WTC11 (cell line): ENCODE measurements at regions not wholly inside any gene's neighbourhood (a gene's known extent, or its start where the extent isn't known, plus 50 kb on each side); places are given as distances from the start of the nearest gene placed in this dataset.

Experiments used
- ATAC-seq: fragments of 200-7000 bp; cut with Tn5 transposase; 2 replicates; pipeline ENCODE4 v1.10.0; 2021; ENCODE audit warnings: mild to moderate bottlenecking, moderate library complexity
- CTCF ChIA-PET: fragments of 300-600 bp; sonication (Branson Sonifier 250); formaldehyde crosslinking; loops from one replicate; lab custom pipeline; 2021; ENCODE audit warnings: antibody characterized with exemption; lab: Charles Lee
- POLR2A ChIA-PET: fragments of 350-600 bp; sonication (Branson Sonifier 250); formaldehyde crosslinking; loops from one replicate; lab custom pipeline; 2021; ENCODE audit warnings: antibody characterized with exemption; lab: Charles Lee
- DNase-seq: peaks from one replicate; pipeline ENCODE4 v3.0.0; 2021; ENCODE audit warnings: low spot score
- H3K27ac Mint-ChIP-seq: 2 replicates; pipeline ENCODE4 v1.8.0; 2021; ENCODE audit warnings: mixed read lengths
- H3K27me3 Mint-ChIP-seq: 2 replicates; pipeline ENCODE4 v1.8.0; 2021; ENCODE audit warnings: low read depth, mild to moderate bottlenecking, moderate library complexity, mixed read lengths
- H3K36me3 Mint-ChIP-seq: 2 replicates; pipeline ENCODE4 v1.8.0; 2021; ENCODE audit warnings: mixed read lengths
- H3K4me1 Mint-ChIP-seq: 2 replicates; pipeline ENCODE4 v1.8.0; 2022; ENCODE audit warnings: mixed read lengths
- H3K4me3 Mint-ChIP-seq: 2 replicates; pipeline ENCODE4 v1.8.0; 2021; ENCODE audit warnings: mild to moderate bottlenecking, moderate library complexity, mixed read lengths
- H3K9me3 Mint-ChIP-seq: 2 replicates; pipeline ENCODE4 v1.8.0; 2021; ENCODE audit warnings: mixed read lengths
- CREB1 ChIP-seq: sonication (generic); formaldehyde crosslinking; IDR thresholded peaks from 2 replicates; pipeline ENCODE4 v1.8.0; 2023; ENCODE audit warnings: mild to moderate bottlenecking, missing genetic modification reagents
- EMX1 ChIP-seq: fragments of 250-450 bp; sonication (Bioruptor Pico); IDR thresholded peaks from 2 replicates; pipeline ENCODE4 v1.8.0; 2021; ENCODE audit warnings: mild to moderate bottlenecking
- ESRRA ChIP-seq: sonication (generic); formaldehyde crosslinking; IDR thresholded peaks from 2 replicates; pipeline ENCODE4 v1.8.1; 2022; ENCODE audit warnings: mild to moderate bottlenecking, missing genetic modification reagents, borderline replicate concordance
- HMGA2 ChIP-seq: fragments of 250-450 bp; sonication (Bioruptor Pico); IDR thresholded peaks from 2 replicates; pipeline ENCODE4 v1.4.0; 2021; ENCODE audit warnings: mild to moderate bottlenecking, moderate library complexity
- IRF2 ChIP-seq: sonication (generic); formaldehyde crosslinking; IDR thresholded peaks from 2 replicates; pipeline ENCODE4 v1.8.0; 2022; ENCODE audit warnings: low read depth, missing genetic modification reagents, borderline replicate concordance
- MXD4 ChIP-seq: fragments of 250-450 bp; sonication (Bioruptor Pico); IDR thresholded peaks from 2 replicates; pipeline ENCODE4 v1.8.0; 2021; ENCODE audit warnings: mild to moderate bottlenecking, moderate library complexity, borderline replicate concordance
- NFATC4 ChIP-seq: fragments of 250-450 bp; sonication (Bioruptor Pico); IDR thresholded peaks from 2 replicates; pipeline ENCODE4 v1.9.0; 2021; ENCODE audit warnings: mild to moderate bottlenecking
- NFYB ChIP-seq: sonication (generic); formaldehyde crosslinking; conservative IDR thresholded peaks from 2 replicates; pipeline ENCODE4 v1.8.0; 2022; ENCODE audit warnings: low read depth, missing genetic modification reagents
- NR2C2 ChIP-seq: sonication (generic); formaldehyde crosslinking; IDR thresholded peaks from 2 replicates; pipeline ENCODE4 v1.8.0; 2022; ENCODE audit warnings: mild to moderate bottlenecking, missing genetic modification reagents
- NR3C1 ChIP-seq: sonication (generic); formaldehyde crosslinking; conservative IDR thresholded peaks from 2 replicates; pipeline ENCODE4 v1.8.1; 2023; ENCODE audit warnings: low read depth, mild to moderate bottlenecking, missing genetic modification reagents
- OVOL2 ChIP-seq: fragments of 250-450 bp; sonication (Bioruptor Pico); IDR thresholded peaks from 2 replicates; pipeline ENCODE4 v1.9.0; 2021; ENCODE audit warnings: mild to moderate bottlenecking, borderline replicate concordance
- SMAD4 ChIP-seq: sonication (generic); formaldehyde crosslinking; IDR thresholded peaks from 2 replicates; pipeline ENCODE4 v1.8.0; 2022; ENCODE audit warnings: mild to moderate bottlenecking, missing genetic modification reagents
- TEAD4 ChIP-seq: sonication (generic); formaldehyde crosslinking; IDR thresholded peaks from 2 replicates; pipeline ENCODE4 v1.8.0; 2022; ENCODE audit warnings: mild to moderate bottlenecking, missing genetic modification reagents
- TP53 ChIP-seq: sonication (generic); formaldehyde crosslinking; IDR thresholded peaks from 2 replicates; pipeline ENCODE4 v1.8.1; 2023; ENCODE audit warnings: mild to moderate bottlenecking, missing genetic modification reagents
- ZMAT4 ChIP-seq: fragments of 250-450 bp; sonication (Bioruptor Pico); IDR thresholded peaks from 2 replicates; pipeline ENCODE4 v1.9.0; 2021; ENCODE audit warnings: mild to moderate bottlenecking
- ZNF416 ChIP-seq: fragments of 250-450 bp; sonication (Bioruptor Pico); IDR thresholded peaks from 2 replicates; pipeline ENCODE4 v1.9.0; 2021; ENCODE audit warnings: mild to moderate bottlenecking, inconsistent platforms
- ZNF671 ChIP-seq: fragments of 250-450 bp; sonication (Bioruptor Pico); IDR thresholded peaks from 2 replicates; pipeline ENCODE4 v1.8.0; 2021; ENCODE audit warnings: mild to moderate bottlenecking
- TF ChIP-seq, protein P1 (sequence below): sonication (generic); formaldehyde crosslinking; IDR thresholded peaks from 2 replicates; pipeline ENCODE4 v1.8.0; 2023; ENCODE audit warnings: mild to moderate bottlenecking, missing genetic modification reagents
- TF ChIP-seq, protein P2 (sequence below): sonication (generic); formaldehyde crosslinking; IDR thresholded peaks from 2 replicates; pipeline ENCODE4 v1.8.0; 2022; ENCODE audit warnings: missing genetic modification reagents

DNA sequence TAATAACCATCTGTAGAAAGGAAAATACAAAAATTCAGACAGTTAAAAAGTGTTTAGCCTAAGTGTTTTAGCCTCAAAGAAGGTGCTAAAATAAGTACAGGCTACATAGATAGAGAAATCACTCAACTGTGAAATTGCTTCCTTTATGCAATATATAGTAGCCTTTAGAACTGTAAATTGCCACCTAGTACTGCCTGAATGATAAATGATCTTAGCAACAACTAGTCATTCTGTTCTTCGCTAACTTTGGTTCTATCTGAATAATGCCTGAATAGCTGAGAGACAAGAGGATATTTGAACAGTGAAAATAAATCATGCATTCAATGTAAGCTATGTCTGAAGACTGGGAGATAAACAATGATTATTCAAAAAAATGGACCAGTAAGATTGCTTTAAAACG is 603.3 kb upstream of the PTCHD4 start:
- TF ChIP-seq, protein P1, sequence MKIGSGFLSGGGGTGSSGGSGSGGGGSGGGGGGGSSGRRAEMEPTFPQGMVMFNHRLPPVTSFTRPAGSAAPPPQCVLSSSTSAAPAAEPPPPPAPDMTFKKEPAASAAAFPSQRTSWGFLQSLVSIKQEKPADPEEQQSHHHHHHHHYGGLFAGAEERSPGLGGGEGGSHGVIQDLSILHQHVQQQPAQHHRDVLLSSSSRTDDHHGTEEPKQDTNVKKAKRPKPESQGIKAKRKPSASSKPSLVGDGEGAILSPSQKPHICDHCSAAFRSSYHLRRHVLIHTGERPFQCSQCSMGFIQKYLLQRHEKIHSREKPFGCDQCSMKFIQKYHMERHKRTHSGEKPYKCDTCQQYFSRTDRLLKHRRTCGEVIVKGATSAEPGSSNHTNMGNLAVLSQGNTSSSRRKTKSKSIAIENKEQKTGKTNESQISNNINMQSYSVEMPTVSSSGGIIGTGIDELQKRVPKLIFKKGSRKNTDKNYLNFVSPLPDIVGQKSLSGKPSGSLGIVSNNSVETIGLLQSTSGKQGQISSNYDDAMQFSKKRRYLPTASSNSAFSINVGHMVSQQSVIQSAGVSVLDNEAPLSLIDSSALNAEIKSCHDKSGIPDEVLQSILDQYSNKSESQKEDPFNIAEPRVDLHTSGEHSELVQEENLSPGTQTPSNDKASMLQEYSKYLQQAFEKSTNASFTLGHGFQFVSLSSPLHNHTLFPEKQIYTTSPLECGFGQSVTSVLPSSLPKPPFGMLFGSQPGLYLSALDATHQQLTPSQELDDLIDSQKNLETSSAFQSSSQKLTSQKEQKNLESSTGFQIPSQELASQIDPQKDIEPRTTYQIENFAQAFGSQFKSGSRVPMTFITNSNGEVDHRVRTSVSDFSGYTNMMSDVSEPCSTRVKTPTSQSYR, result no peak
- TF ChIP-seq CREB1 (CRISPR knock-in tag) (no peak), NFYB (CRISPR knock-in tag) (no peak), ZNF671 (CRISPR knock-in tag) (no peak), EMX1 (no peak), OVOL2 (CRISPR knock-in tag) (no peak), ZMAT4 (no peak), NR3C1 (no peak), SMAD4 (CRISPR knock-in tag) (no peak), TP53 (CRISPR knock-in tag) (no peak), IRF2 (CRISPR knock-in tag) (no peak)
- TF ChIP-seq, protein P2, sequence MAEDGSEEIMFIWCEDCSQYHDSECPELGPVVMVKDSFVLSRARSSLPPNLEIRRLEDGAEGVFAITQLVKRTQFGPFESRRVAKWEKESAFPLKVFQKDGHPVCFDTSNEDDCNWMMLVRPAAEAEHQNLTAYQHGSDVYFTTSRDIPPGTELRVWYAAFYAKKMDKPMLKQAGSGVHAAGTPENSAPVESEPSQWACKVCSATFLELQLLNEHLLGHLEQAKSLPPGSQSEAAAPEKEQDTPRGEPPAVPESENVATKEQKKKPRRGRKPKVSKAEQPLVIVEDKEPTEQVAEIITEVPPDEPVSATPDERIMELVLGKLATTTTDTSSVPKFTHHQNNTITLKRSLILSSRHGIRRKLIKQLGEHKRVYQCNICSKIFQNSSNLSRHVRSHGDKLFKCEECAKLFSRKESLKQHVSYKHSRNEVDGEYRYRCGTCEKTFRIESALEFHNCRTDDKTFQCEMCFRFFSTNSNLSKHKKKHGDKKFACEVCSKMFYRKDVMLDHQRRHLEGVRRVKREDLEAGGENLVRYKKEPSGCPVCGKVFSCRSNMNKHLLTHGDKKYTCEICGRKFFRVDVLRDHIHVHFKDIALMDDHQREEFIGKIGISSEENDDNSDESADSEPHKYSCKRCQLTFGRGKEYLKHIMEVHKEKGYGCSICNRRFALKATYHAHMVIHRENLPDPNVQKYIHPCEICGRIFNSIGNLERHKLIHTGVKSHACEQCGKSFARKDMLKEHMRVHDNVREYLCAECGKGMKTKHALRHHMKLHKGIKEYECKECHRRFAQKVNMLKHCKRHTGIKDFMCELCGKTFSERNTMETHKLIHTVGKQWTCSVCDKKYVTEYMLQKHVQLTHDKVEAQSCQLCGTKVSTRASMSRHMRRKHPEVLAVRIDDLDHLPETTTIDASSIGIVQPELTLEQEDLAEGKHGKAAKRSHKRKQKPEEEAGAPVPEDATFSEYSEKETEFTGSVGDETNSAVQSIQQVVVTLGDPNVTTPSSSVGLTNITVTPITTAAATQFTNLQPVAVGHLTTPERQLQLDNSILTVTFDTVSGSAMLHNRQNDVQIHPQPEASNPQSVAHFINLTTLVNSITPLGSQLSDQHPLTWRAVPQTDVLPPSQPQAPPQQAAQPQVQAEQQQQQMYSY (CRISPR knock-in tag), result no peak
- CTCF ChIA-PET, result no interaction called here

GRCh38 chr6:48713612-48714011 is 602.6 kb upstream of the PTCHD4 start:
- Mint-ChIP-seq H3K4me1 (peaks cover 3% of the 10 kb centered on the region; the same call in 1 of the 2 replicates), H3K27ac (no peak overlapping the region), H3K36me3 (no peaks in the 10 kb centered on the region), H3K4me3 (no peak overlapping the region), H3K9me3 (peaks cover 6% of the 10 kb centered on the region; the same call in 1 of the 2 replicates), H3K27me3 (no peaks in the 10 kb centered on the region)
- ATAC-seq (no peak), DNase-seq (no peak)
- TF ChIP-seq NFATC4, result no peak
- no peak for TF ChIP-seq NR2C2 (CRISPR knock-in tag)
- TF ChIP-seq ESRRA, result no peak
- no peak for TF ChIP-seq ZNF416 (CRISPR knock-in tag)
- no peak for TF ChIP-seq MXD4 (CRISPR knock-in tag)
- ChIA-PET POLR2A (no interaction called here), CTCF (no interaction called here)

More for the DNA sequence above, 603.3 kb upstream of the PTCHD4 start:
- H3K9me3 Mint-ChIP-seq, result peaks cover 6% of the 10 kb centered on the region; the same call in 1 of the 2 replicates
- POLR2A ChIA-PET, result no interaction called here
- no peak for DNase-seq
- H3K4me3 Mint-ChIP-seq, result no peak overlapping the region
- no peaks in the 10 kb centered on the region for H3K27me3 Mint-ChIP-seq
- ATAC-seq, result no peak
- H3K36me3 Mint-ChIP-seq, result no peaks in the 10 kb centered on the region
- H3K4me1 Mint-ChIP-seq, result peaks cover 3% of the 10 kb centered on the region; the same call in 1 of the 2 replicates
- no peak overlapping the region for H3K27ac Mint-ChIP-seq

- H3K36me3 Mint-ChIP-seq, result no peaks in the 10 kb centered on the region
These were observed 595.3 kb upstream of the PTCHD4 start for GRCh38 chr6:48706310-48706709.

More at GRCh38 chr6:48706310-48706709, 595.3 kb upstream of the PTCHD4 start:
- H3K4me1 Mint-ChIP-seq, result no peaks in the 10 kb centered on the region
- no peaks in the 10 kb centered on the region; the same call in 1 of the 2 replicates for H3K27me3 Mint-ChIP-seq
- DNase-seq (no peak), ATAC-seq (no peak)
- peak; percentile 90 for TF ChIP-seq HMGA2 (CRISPR knock-in tag)
- no peak for TF ChIP-seq TEAD4 (CRISPR knock-in tag)
- peaks cover 7% of the 10 kb centered on the region; the same call in 1 of the 2 replicates for H3K9me3 Mint-ChIP-seq
- no peak overlapping the region for H3K4me3 Mint-ChIP-seq
- POLR2A ChIA-PET, result no interaction called here
- CTCF ChIA-PET, result no interaction called here
- no peak overlapping the region for H3K27ac Mint-ChIP-seq
